NCI-H2029 treated with DMSO at 0.1 percent for 48 hours (cell line): ENCODE measurements at regions not wholly inside any gene's neighbourhood (a gene's known extent, or its start where the extent isn't known, plus 50 kb on each side); places are given as distances from the start of the nearest gene placed in this dataset.

ENCODE experiments used
- DNase-seq: peaks from one replicate; lab custom pipeline; 2025; lab: John Stamatoyannopoulos, UW

- no peak for DNase-seq
Measured at GRCh38 chr3:41148901-41149300, 50.4 kb upstream of the CTNNB1 start.
